H9 (cell line): ENCODE measurements at regions not wholly inside any gene's neighbourhood (a gene's known extent, or its start where the extent isn't known, plus 50 kb on each side); places are given as distances from the start of the nearest gene placed in this dataset.

Source experiments
- DNase-seq: peaks from one replicate; pipeline ENCODE4 v3.0.0-alpha.2; 2017
- H2AFZ ChIP-seq: one replicate; pipeline ENCODE4 v1.6.1; 2013; ENCODE audit warnings: mild to moderate bottlenecking, low read length, control low read depth, moderate library complexity
- H2AK5ac ChIP-seq: 2 replicates; pipeline ENCODE4 v1.6.1; 2013; ENCODE audit warnings: low read length, control low read depth, mixed read lengths; ENCODE audit not compliant: insufficient read length
- H2BK120ac ChIP-seq: one replicate; pipeline ENCODE4 v1.6.1; 2013; ENCODE audit warnings: low read depth, mild to moderate bottlenecking, low read length, control low read depth, inconsistent platforms; ENCODE audit not compliant: poor library complexity, severe bottlenecking
- H2BK12ac ChIP-seq: 2 replicates; pipeline ENCODE4 v1.6.1; 2013; ENCODE audit warnings: low read length, control low read depth, mixed read lengths, low read depth; ENCODE audit not compliant: insufficient read length
- H2BK15ac ChIP-seq: 2 replicates; pipeline ENCODE4 v1.6.1; 2013; ENCODE audit warnings: low read depth, low read length, control low read depth
- H2BK20ac ChIP-seq: one replicate; pipeline ENCODE4 v1.6.1; 2013; ENCODE audit warnings: low read depth, mild to moderate bottlenecking, low read length, control low read depth, inconsistent platforms; ENCODE audit not compliant: poor library complexity, severe bottlenecking
- H2BK5ac ChIP-seq: 2 replicates; pipeline ENCODE4 v1.6.1; 2013; ENCODE audit warnings: low read length, control low read depth, mixed read lengths; ENCODE audit not compliant: insufficient read length
- H3K14ac ChIP-seq: 2 replicates; pipeline ENCODE4 v1.6.1; 2013; ENCODE audit warnings: low read length, control low read depth; ENCODE audit not compliant: insufficient read depth
- H3K18ac ChIP-seq: 2 replicates; pipeline ENCODE4 v1.6.1; 2013; ENCODE audit warnings: low read depth, mild to moderate bottlenecking, mixed read lengths, low read length, control low read depth; ENCODE audit not compliant: insufficient read length
- H3K23ac ChIP-seq: 2 replicates; pipeline ENCODE4 v1.6.1; 2013; ENCODE audit warnings: low read length, control low read depth, mixed read lengths, low read depth; ENCODE audit not compliant: insufficient read length
- H3K23me2 ChIP-seq: 2 replicates; pipeline ENCODE4 v1.6.1; 2013; ENCODE audit warnings: low read depth, mild to moderate bottlenecking, mixed read lengths, low read length, control low read depth; ENCODE audit not compliant: insufficient read length, poor library complexity, severe bottlenecking
- H3K27ac ChIP-seq: 2 replicates; pipeline ENCODE4 v1.5.1; 2013; ENCODE audit warnings: low read length, control low read depth, mixed read lengths, low read depth; ENCODE audit not compliant: insufficient read length
- H3K27me3 ChIP-seq: 2 replicates; pipeline ENCODE4 v1.6.1; 2013; ENCODE audit warnings: low read length, control low read depth, inconsistent platforms; ENCODE audit not compliant: insufficient read depth
- H3K4ac ChIP-seq: 2 replicates; pipeline ENCODE4 v1.6.1; 2013; ENCODE audit warnings: low read depth, mild to moderate bottlenecking, control low read depth, inconsistent platforms, low read length, moderate library complexity
- H3K4me1 ChIP-seq: 2 replicates; pipeline ENCODE4 v1.6.1; 2013; ENCODE audit warnings: low read length, control low read depth, inconsistent platforms; ENCODE audit not compliant: insufficient read depth
- H3K4me2 ChIP-seq: 2 replicates; pipeline ENCODE4 v1.6.1; 2013; ENCODE audit warnings: low read length, control low read depth, mixed read lengths; ENCODE audit not compliant: insufficient read length, insufficient read depth
- H3K56ac ChIP-seq: 2 replicates; pipeline ENCODE4 v1.6.1; 2013; ENCODE audit warnings: low read depth, mild to moderate bottlenecking, mixed read lengths, low read length, control low read depth; ENCODE audit not compliant: insufficient read length
- H3K79me1 ChIP-seq: 2 replicates; pipeline ENCODE4 v1.6.1; 2013; ENCODE audit warnings: low read depth, mild to moderate bottlenecking, moderate library complexity, low read length, control low read depth, inconsistent platforms; ENCODE audit not compliant: insufficient read depth, poor library complexity, severe bottlenecking
- H3K79me2 ChIP-seq: 2 replicates; pipeline ENCODE4 v1.6.1; 2013; ENCODE audit warnings: low read length, control low read depth, inconsistent platforms; ENCODE audit not compliant: insufficient read depth
- H3K9ac ChIP-seq: 2 replicates; pipeline ENCODE4 v1.6.1; 2013; ENCODE audit warnings: low read length, control low read depth, mixed read lengths; ENCODE audit not compliant: insufficient read length; ENCODE audit errors: extremely low read depth
- H3K9me3 ChIP-seq: one replicate; pipeline ENCODE4 v1.6.1; 2013; ENCODE audit warnings: low read depth, low read length, inconsistent platforms; ENCODE audit not compliant: control insufficient read depth
- H3T11ph ChIP-seq: one replicate; pipeline ENCODE4 v1.6.1; 2013; ENCODE audit warnings: mild to moderate bottlenecking, low read length, control low read depth, inconsistent platforms
- H4K20me1 ChIP-seq: one replicate; pipeline ENCODE4 v1.6.1; 2013; ENCODE audit not compliant: control insufficient read depth, insufficient read length, insufficient read depth
- H4K5ac ChIP-seq: 2 replicates; pipeline ENCODE4 v1.6.1; 2013; ENCODE audit warnings: low read depth, mild to moderate bottlenecking, mixed read lengths, low read length, control low read depth; ENCODE audit not compliant: insufficient read length
- H4K8ac ChIP-seq: replicated peaks from 2 replicates; pipeline ENCODE4 v1.6.1; 2013; ENCODE audit warnings: low read length, control low read depth, mixed read lengths, low read depth; ENCODE audit not compliant: insufficient read length
- H4K91ac ChIP-seq: 2 replicates; pipeline ENCODE4 v1.6.1; 2013; ENCODE audit warnings: low read depth, mild to moderate bottlenecking, moderate library complexity, mixed read lengths, low read length, control low read depth; ENCODE audit not compliant: insufficient read length
- H3K27ac Mint-ChIP-seq, 3 experiments: 2 replicates in 2 of 3; 3 replicates in 1 of 3; pipeline ENCODE4 v1.8.0; 2020 to 2021; ENCODE audit warnings: mixed read lengths in 3 of 3, mild to moderate bottlenecking in 1 of 3, moderate library complexity in 1 of 3
- H3K27me3 Mint-ChIP-seq: 2 replicates; pipeline ENCODE4 v1.8.0; 2021; ENCODE audit warnings: low read depth, mild to moderate bottlenecking, moderate library complexity, mixed read lengths
- H3K36me3 Mint-ChIP-seq, 3 experiments: 2 replicates in 2 of 3; 3 replicates in 1 of 3; pipeline ENCODE4 v1.8.0; 2020 to 2021; ENCODE audit warnings: low read depth in 3 of 3, mixed read lengths in 3 of 3; ENCODE audit not compliant: insufficient read depth in 1 of 3
- H3K4me1 Mint-ChIP-seq, 2 experiments: 2 replicates each; pipeline ENCODE4 v1.8.0; 2020; ENCODE audit warnings: mixed read lengths in 2 of 2
- H3K4me3 Mint-ChIP-seq, 2 experiments: 2 replicates in 1 of 2; 3 replicates in 1 of 2; pipeline ENCODE4 v1.8.0; 2020 to 2021; ENCODE audit warnings: mild to moderate bottlenecking in 2 of 2, mixed read lengths in 2 of 2, moderate library complexity in 1 of 2
- H3K9me3 Mint-ChIP-seq, 2 experiments: 2 replicates in 1 of 2; 3 replicates in 1 of 2; pipeline ENCODE4 v1.8.0; 2020; ENCODE audit warnings: mild to moderate bottlenecking in 2 of 2, mixed read lengths in 2 of 2, moderate library complexity in 1 of 2
- WGBS: extraction: QIAGEN DNeasy Blood & Tissue Kit; methylation state at CpG from one replicate; pipeline ENCODE4 v1.1.7; 2013; ENCODE audit warnings: missing lambda C conversion rate, low lambda C conversion rate, mixed read lengths; ENCODE audit not compliant: insufficient read length; ENCODE audit errors: extremely low coverage; 5-methylcytosine and 5-hydroxymethylcytosine counted together
- TF ChIP-seq, protein P1 (sequence below): fragments of 200-600 bp; sonication (generic); conservative IDR thresholded peaks from 3 replicates; pipeline ENCODE4 v1.8.0; 2021; ENCODE audit warnings: antibody characterized with exemption, mild to moderate bottlenecking

DNA sequence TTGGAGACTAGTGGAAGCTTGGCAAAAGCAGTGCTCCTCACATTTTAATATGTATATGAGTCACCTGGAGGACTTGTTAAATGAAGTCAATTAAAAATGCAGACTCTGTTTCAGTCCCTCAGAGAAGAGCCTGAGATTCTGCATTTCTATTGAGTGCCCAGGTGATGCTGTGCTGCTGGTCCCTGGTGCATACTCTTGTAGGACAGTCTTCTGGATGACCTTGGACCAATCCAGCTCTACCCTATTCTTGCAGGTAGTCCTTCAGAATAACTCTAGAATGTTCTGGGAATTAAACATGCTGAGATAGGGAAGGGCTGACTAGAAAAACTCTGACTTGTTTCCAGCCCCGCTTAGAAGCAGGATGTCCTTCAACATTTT is 115.9 kb downstream of the CASP12 start:
- Histone ChIP-seq H3K79me2 (no peaks in the 10 kb centered on the region), H2AFZ (no peak overlapping the region), H3K4me2 (peak overlapping the region; percentile 34), H3K14ac (no peak overlapping the region), H3K4me1 (peaks cover 5% of the 10 kb centered on the region; the same call in 1 of the 2 replicates), H3K79me1 (no peaks in the 10 kb centered on the region), H3K56ac (no peak overlapping the region), H3K9ac (no peak overlapping the region), H4K20me1 (no peaks in the 10 kb centered on the region), H2AK5ac (no peak overlapping the region), H3K18ac (no peak overlapping the region), H3K27me3 (no peaks in the 10 kb centered on the region), H3K23ac (no peak overlapping the region), H2BK5ac (no peak overlapping the region), H4K5ac (no peak overlapping the region), H4K8ac (no peak overlapping the region), H3K4ac (no peak overlapping the region), H2BK12ac (no peak overlapping the region), H3T11ph (no peak overlapping the region), H3K23me2 (no peaks in the 10 kb centered on the region), H3K27ac (peak overlapping the region; percentile 70), H4K91ac (no peak overlapping the region), H2BK120ac (peak overlapping the region; percentile 6), H3K9me3 (no peaks in the 10 kb centered on the region), H2BK20ac (no peak overlapping the region), H2BK15ac (no peak overlapping the region)
- TF ChIP-seq, protein P1, sequence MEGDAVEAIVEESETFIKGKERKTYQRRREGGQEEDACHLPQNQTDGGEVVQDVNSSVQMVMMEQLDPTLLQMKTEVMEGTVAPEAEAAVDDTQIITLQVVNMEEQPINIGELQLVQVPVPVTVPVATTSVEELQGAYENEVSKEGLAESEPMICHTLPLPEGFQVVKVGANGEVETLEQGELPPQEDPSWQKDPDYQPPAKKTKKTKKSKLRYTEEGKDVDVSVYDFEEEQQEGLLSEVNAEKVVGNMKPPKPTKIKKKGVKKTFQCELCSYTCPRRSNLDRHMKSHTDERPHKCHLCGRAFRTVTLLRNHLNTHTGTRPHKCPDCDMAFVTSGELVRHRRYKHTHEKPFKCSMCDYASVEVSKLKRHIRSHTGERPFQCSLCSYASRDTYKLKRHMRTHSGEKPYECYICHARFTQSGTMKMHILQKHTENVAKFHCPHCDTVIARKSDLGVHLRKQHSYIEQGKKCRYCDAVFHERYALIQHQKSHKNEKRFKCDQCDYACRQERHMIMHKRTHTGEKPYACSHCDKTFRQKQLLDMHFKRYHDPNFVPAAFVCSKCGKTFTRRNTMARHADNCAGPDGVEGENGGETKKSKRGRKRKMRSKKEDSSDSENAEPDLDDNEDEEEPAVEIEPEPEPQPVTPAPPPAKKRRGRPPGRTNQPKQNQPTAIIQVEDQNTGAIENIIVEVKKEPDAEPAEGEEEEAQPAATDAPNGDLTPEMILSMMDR = no peak
- Mint-ChIP-seq H3K4me3 (no peak overlapping the region), H3K36me3 (peaks cover 8 to 16% (median 15%) of the 10 kb centered on the region in 3 experiments), H3K27ac (peak overlapping the region in 2 of 3 experiments; percentile 25 to 86; a peak in 4 of 7 replicates), H3K27me3 (no peaks in the 10 kb centered on the region; the same call in 1 of the 2 replicates), H3K9me3 (peaks cover 4 to 6% of the 10 kb centered on the region in 2 experiments; a peak in 3 of 5 replicates), H3K4me1 (peaks cover 29 to 36% of the 10 kb centered on the region in 2 experiments)
- peak; percentile 32 for DNase-seq
- WGBS = no CpG with 5 or more reads among the region's 1 CpG
